GM21390 (cell line): ENCODE measurements at regions not wholly inside any gene's neighbourhood (a gene's known extent, or its start where the extent isn't known, plus 50 kb on each side); places are given as distances from the start of the nearest gene placed in this dataset.

Source experiments
- ATAC-seq: cut with Tn5 transposase; IDR thresholded peaks from one replicate; pipeline ENCODE4 v1.9.1; 2021; ENCODE audit not compliant: unreplicated experiment

DNA sequence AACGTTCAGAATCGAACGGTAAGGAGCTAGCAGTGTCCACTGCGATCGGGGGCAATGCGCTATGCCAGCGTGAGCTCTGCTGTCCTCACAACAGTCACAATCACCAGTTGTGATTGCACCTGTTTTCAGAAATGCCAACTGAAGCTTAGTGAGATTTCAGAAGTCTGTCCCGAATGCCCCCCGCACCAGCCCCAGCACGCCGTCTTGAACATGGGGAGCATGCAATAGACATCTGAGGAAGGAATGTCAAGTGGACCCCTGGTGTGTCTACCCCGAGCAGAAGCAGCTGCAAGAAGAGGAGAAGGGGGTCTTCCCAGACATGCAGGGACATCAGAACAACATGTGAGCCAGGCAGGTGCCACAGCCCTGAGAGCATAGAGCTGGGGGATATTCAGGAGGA is 125.7 kb upstream of the CHST15 start:
- ATAC-seq, result no peak

- no peak for ATAC-seq
Observed at GRCh38 chr10:124217906-124218804, 124.8 kb upstream of the CHST15 start.

- ATAC-seq, result no peak
Observed at GRCh38 chr10:124217031-124217430, 123.6 kb upstream of the CHST15 start.

- ATAC-seq, result no peak
Observed at GRCh38 chr10:124214610-124215375, 121.4 kb upstream of the CHST15 start.

DNA sequence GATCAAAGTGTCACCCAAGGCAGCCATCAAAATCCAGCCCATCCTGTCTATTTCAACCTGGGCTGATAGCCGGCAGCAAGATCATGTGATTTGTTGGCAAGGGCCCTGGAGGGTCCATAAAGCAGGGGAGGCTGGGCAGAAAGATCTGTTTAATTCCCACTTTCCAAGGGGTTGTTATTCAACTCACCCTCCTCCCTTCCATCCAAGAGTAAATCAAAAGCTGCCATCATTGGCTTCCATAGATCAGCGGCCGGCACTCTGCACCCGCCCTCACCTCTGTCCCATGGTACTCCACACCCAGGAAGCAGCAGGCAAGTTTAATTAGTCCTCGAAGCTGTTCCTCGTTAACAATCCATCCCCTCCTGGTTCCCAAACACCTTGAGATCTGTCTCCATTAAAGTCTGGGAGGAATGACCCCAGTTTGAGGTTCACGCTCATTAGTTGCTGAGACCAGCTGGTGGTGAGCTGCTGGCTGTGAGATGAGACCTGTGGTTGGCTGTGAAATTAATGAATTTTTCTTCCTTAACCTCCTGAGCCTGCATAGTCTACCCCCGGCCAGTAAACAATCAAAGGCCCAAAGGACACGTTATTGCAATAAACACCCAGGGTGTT is 120.6 kb upstream of the CHST15 start:
- ATAC-seq, result no peak

GRCh38 chr10:124213471-124213870 is 120.1 kb upstream of the CHST15 start:
- no peak for ATAC-seq

DNA sequence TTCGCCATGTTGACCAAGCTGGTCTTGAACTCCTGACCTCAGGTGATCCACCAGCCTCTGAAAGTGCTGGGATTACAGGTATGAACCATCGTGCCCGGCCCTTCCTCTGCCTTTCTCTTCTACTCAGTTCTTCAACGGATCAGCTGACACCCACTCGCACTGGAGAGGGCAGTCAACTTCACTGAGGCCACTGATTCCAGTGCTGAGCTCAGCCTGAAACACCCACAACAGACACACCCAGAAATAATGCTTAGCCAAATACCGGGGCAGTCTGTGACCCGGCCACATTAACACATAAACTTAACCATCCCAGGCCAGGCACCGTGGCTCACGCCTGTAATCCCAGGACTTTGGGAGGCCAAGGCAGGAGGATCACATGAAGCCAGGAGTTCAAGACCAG is 119.3 kb upstream of the CHST15 start:
- ATAC-seq, result no peak

GRCh38 chr10:124211921-124212320 is 118.5 kb upstream of the CHST15 start:
- no peak for ATAC-seq

DNA sequence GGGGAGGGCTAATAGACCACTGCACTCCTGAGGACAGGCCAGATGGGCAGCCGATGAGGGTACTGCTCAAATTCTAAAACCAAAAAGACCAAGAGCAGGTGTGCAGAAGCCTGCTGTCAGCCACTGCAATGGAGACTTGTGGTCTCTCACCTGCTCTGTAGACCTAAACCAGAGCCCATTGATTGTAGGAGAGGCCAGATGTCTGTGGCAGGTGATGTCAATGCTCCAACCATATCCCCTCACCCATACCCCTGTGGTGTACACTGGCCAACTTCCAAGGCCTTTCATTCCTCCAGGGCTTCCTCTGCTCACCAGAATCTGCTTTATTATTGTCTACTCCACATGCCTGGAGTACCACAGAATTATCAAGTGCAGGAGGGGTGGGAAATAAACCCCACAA is 116.9 kb upstream of the CHST15 start:
- ATAC-seq, result no peak

DNA sequence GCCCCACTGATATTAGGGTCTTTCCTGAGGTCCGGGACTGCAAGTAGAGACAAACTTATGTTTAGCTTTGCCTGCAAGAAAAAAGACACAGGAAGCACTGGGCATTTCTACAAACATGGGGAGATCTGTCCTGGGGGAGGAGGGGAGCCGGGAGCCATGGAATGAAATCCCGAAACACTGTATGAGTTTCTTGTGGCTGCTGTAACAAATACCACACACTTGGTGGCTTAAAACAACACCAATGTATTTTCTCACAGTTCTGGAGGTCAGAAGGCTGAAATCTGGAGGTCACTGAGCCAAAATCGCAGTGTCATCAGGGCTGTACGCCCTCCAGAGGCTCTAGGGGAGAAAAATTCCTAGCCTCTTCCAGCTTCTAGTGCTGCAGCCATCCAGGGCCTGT is 114.0 kb upstream of the CHST15 start:
- ATAC-seq, result no peak

- ATAC-seq, result no peak
Observed at GRCh38 chr10:124206616-124207015, 113.2 kb upstream of the CHST15 start.

GRCh38 chr10:124205432-124205831 is 112.0 kb upstream of the CHST15 start:
- ATAC-seq, result no peak

GRCh38 chr10:124204726-124205125 is 111.3 kb upstream of the CHST15 start:
- ATAC-seq, result no peak

DNA sequence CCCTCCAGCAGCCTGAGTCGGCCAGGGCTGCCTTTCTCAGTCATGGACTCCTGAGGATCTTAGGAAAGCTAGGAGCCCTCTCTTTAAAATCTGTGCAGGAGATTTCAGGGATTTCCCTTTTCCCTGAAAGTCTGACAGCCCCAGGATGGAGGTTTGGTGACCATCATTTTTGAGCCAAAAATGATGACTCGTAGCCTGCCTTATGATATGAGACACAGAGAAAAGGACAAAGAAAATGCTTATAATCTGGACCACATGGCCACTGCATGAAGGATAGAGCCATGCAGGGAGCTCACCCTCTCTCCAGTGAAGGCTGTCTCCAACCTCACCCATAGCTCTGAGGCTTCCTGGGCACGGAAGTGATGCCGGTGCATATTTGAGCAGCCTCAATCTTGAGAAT is 106.6 kb upstream of the CHST15 start:
- ATAC-seq, result no peak

DNA sequence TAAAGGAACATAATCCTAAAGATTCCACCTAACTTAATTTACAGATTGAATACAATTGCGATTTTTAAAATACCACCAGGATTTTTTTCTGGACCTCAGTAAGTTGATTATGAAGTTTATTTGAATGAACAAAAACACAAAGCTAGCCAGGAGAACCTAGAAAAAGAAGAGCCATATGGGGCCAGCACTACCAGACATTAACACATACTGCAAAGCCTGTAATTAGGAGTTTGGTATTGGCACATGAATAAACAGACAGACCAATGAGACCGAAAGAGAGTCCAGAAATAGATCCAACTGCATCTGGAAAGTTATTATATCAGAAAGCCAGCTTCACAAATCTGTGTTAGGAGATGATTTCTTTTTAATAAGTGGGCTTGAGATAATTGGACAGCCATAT is 105.5 kb upstream of the CHST15 start:
- no peak for ATAC-seq

DNA sequence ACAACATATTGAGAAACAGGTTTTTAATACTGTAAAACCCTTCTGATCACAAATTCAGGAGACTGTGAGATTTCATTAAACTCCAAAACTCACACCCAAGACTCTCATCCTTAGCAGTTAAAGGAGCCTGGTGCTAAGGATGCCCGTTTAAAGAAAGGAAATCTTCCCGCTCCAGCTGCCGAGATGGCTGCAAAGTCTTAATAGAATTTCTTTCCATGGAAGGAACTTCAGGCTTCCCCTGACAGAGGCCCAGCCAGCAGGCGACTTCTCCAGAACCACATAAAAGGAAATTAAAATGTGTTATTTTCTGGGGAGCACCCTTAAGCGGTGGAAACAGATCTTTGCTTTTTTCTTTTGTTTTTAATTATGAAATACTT is 104.7 kb upstream of the CHST15 start:
- ATAC-seq, result no peak

GRCh38 chr10:124197371-124198124 is 104.2 kb upstream of the CHST15 start:
- ATAC-seq, result no peak

DNA sequence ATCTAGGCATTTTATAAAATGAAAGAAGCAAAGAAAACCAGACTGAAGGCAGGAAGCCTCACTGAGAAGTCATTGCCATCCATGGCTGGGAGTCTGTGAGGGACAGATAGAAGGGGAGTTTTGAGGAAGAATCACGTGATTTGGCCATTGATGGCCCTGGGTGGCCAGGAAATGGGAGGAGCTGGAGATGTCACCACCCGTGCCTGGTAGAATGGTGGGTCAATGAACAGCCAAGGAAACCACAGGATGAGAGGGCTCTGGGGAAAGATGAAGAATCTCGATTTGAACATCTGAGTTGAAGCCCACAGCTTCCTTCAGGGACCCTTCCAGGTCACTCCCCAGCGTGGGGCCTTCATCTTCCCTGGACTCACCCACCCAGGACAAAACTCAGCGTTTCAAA is 103.3 kb upstream of the CHST15 start:
- no peak for ATAC-seq

DNA sequence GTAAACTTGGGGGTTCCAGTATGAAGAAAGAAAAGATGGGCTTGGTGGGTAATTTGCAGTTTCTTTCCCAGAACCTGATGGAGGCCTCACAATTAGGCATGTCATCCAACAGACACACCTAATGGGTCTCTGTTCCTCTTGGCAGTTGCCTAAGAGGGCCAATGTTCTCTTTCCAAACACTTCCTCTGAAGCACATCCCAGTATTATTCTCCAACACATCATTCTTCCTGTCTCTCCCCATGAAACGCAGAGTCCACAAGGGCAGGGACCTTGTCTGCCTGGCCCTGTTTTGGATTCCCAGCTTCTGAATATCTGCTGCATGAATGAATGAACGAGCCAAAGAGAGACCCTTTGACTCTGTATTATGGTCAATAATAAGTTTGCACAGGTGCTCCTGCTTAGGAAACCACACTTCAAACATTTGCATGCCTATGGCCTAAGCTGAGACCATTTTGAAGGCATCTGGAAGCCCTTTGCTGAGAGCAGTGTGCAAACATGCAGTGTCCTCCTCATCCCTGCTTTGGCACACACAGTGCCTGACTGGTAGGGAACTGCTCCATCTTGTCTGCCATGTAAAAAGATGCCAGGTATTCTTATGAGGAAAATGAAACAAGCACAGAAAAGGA is 100.9 kb upstream of the CHST15 start:
- no peak for ATAC-seq

DNA sequence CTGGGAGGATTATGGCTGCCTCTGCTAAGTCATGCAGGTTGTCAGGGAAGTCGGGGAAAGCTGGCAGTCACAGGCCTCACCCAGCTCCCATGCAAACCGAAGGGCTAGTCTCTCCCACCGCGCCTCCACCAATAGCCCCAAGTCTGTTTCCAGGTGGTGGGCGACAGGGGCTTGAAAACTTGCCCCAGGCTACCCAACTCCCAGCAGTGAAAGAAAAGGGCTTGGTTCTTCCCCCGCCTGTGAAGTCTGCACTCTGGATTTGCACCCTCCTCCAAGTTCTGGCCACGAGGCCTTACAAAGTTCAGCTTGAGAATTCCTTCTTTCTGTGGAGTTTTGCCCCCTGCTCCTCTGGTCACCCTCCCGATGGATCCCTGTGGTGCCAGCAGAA is 99.9 kb upstream of the CHST15 start:
- no peak for ATAC-seq
